Naive B cell (primary cell): ENCODE measurements at regions not wholly inside any gene's neighbourhood (a gene's known extent, or its start where the extent isn't known, plus 50 kb on each side); places are given as distances from the start of the nearest gene placed in this dataset.
A peak's percentile ranks its signal among the peaks of the same experiment; 100 is the strongest.
"Not testable (repeated sequence)": the region's sequence is repeated elsewhere in the genome, so short reads cannot be mapped to it uniquely, and the experiment has no call there.

Source experiments
- ATAC-seq, 2 donors: fragments of 150-1000 bp; cut with Tn5 transposase; 2 replicates each; pipeline ENCODE4 v1.10.0; 2021; ENCODE audit warnings: low read depth in 2 of 2, mild to moderate bottlenecking in 2 of 2, moderate library complexity in 2 of 2
- DNase-seq: peaks from one replicate; pipeline ENCODE4 v3.0.0; 2022
- H3K27ac Mint-ChIP-seq, 6 donors: one replicate each; pipeline ENCODE4 v1.8.0; 2020 to 2022; ENCODE audit warnings: mild to moderate bottlenecking in 6 of 6, mixed read lengths in 6 of 6, moderate library complexity in 5 of 6, inconsistent platforms in 2 of 6
- H3K27me3 Mint-ChIP-seq, 3 donors: one replicate each; pipeline ENCODE4 v1.8.0; 2021 to 2022; ENCODE audit warnings: mixed read lengths in 3 of 3, mild to moderate bottlenecking in 1 of 3
- H3K36me3 Mint-ChIP-seq, 2 donors: one replicate each; pipeline ENCODE4 v1.8.0; 2020 to 2022; ENCODE audit warnings: mixed read lengths in 2 of 2, inconsistent platforms in 1 of 2, mild to moderate bottlenecking in 1 of 2
- H3K4me1 Mint-ChIP-seq, 3 donors: one replicate each; pipeline ENCODE4 v1.8.0; 2020 to 2022; ENCODE audit warnings: mixed read lengths in 3 of 3, inconsistent platforms in 1 of 3, mild to moderate bottlenecking in 1 of 3, moderate library complexity in 1 of 3
- H3K4me3 Mint-ChIP-seq, 8 donors: one replicate each; pipeline ENCODE4 v1.8.0; 2020 to 2022; ENCODE audit warnings: mild to moderate bottlenecking in 8 of 8, mixed read lengths in 8 of 8, moderate library complexity in 8 of 8, inconsistent platforms in 2 of 8
- H3K9me3 Mint-ChIP-seq, 7 donors: one replicate each; pipeline ENCODE4 v1.8.0; 2020 to 2022; ENCODE audit warnings: mixed read lengths in 7 of 7, mild to moderate bottlenecking in 5 of 7, inconsistent platforms in 2 of 7, moderate library complexity in 1 of 7

DNA sequence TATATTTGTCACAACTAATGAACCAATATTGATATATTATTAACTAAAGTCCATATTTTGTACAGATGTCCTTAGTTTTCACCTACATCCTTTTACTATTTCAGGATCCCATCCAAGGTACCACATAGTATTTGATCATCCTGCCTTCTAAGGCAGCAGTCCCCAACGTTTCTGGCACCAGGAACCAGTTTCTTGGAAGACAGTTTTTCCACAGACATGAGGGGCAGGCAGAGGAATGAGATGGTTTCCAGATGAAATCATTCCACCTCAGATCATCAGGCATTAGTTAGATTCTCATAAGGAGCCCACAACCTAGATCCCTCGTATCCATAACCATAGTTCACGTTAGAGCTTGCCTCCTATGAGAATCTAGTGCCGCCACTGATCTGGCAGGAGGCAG lies 82.8 kb upstream of the BCL2L14 start:
- Mint-ChIP-seq H3K4me3 (no peak overlapping the region), H3K4me1 (no peaks in the 10 kb centered on the region), H3K27ac (no peak overlapping the region), H3K27me3 (no peaks in the 10 kb centered on the region), H3K9me3 (peaks cover 0 to 5% (median 4%) of the 10 kb centered on the region in 7 donors), H3K36me3 (peaks cover 0 to 5% of the 10 kb centered on the region in 2 donors)
- ATAC-seq = no peak
- no peak for DNase-seq

DNA sequence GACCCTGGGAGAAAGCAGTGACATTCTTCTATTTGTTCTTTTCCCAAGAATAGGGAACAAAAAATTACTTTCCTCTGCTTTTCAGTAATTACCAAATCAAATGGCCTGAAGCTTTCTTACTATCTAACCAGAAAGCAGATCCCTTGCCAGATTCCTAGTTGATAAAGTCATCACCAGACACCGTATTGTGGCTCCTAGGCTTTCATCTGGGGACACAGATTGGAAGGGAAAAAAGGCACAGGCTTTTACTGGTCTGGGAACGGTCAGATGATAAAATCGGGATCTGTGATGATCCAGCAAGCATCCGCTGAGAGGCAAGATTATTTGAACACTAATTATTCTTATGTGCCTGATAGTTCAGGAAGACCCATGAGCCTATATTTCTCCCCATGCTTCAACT lies 79.1 kb upstream of the BCL2L14 start:
- peaks cover 0 to 6% (median 4%) of the 10 kb centered on the region in 7 donors for H3K9me3 Mint-ChIP-seq
- peaks cover 0 to 5% of the 10 kb centered on the region in 2 donors for H3K36me3 Mint-ChIP-seq
- ATAC-seq (no peak), DNase-seq (no peak)
- H3K4me3 Mint-ChIP-seq = no peak overlapping the region
- H3K27ac Mint-ChIP-seq = no peak overlapping the region
- H3K4me1 Mint-ChIP-seq = no peaks in the 10 kb centered on the region
- H3K27me3 Mint-ChIP-seq = peaks cover 0 to 7% (median 0%) of the 10 kb centered on the region in 3 donors

DNA sequence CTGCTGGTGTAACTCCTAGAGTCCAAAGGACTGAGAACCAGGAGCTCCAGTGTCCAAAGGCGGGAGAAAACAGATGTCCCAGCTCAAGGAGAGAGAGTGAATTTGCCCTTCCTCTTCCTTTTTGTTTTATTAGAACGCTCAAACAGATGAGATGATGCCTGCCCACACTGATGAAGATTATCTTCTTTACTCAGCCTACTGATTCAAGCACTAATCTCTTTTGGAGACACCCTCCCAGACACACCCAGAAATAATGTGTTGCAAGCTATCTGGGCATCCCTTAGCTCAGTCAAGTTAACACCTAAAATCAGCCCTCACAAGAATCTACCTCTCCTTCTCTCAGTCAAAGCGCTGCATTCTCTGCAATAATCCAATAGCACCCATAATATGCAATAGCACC lies 78.2 kb upstream of the BCL2L14 start:
- Mint-ChIP-seq H3K9me3 (peaks cover 0 to 6% (median 4%) of the 10 kb centered on the region in 7 donors), H3K4me1 (no peaks in the 10 kb centered on the region), H3K4me3 (no peak overlapping the region), H3K36me3 (peaks cover 0 to 5% of the 10 kb centered on the region in 2 donors), H3K27ac (peak overlapping the region in 1 of 6 donors; percentile 24), H3K27me3 (peaks cover 0 to 7% (median 0%) of the 10 kb centered on the region in 3 donors)
- no peak for ATAC-seq
- no peak for DNase-seq

DNA sequence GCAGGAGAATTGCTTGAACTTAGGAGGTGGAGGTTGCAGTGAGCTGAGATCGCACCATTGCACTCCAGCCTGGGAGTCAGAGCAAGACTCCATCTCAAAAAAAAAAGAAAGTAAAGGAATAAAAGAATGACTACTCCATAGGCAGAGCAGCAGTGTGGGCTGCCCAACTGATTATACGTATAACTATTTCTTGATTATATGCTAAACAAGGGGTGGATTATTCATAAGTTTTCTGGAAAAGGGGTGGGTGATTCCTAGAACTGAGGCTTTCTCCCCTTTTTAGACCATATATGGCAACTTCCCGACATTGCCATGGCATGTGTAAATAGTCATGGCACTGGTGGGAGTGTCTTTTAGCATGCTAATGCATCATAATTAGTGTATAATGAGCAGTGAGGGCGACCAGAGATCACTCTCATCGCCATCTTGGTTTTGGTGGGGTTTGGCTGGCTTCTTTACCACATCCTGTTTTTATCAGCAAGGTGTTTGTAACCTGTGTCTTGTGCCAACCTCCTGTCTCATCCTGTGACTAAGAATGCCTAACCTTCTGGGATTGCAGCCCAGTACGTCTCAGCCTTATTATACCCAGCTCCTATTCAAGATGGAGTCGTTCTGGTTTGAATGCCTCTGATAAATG lies 72.3 kb upstream of the BCL2L14 start:
- not testable (repeated sequence) for H3K4me3 Mint-ChIP-seq, ATAC-seq, H3K4me1 Mint-ChIP-seq, H3K9me3 Mint-ChIP-seq, H3K27me3 Mint-ChIP-seq, H3K36me3 Mint-ChIP-seq, DNase-seq
- H3K27ac Mint-ChIP-seq = peak overlapping the region in 1 of 6 donors; percentile 20

DNA sequence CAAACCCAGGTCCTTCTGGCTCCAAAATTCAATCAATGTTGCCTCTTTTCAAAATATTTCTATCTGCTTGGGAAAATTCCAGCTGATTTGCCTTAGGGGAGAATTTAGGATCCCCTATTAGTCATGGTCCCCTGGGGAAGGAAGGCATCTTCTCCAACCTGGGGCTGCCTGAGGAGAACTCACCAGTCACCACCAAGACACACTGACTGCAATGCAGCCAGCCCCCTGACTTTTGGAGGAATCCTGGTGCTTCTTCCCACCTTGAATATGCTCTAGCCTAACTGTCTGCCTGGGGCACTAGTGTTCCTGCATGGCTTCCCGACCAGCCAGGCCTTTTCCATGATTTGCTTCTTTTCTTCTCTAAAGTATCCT lies 71.8 kb upstream of the BCL2L14 start:
- H3K36me3 Mint-ChIP-seq = no peaks in the 10 kb centered on the region
- H3K4me3 Mint-ChIP-seq = no peak overlapping the region
- H3K27ac Mint-ChIP-seq = peak overlapping the region in 1 of 6 donors; percentile 20
- DNase-seq = no peak
- peaks cover 0 to 7% (median 0%) of the 10 kb centered on the region in 3 donors for H3K4me1 Mint-ChIP-seq
- no peak for ATAC-seq
- H3K9me3 Mint-ChIP-seq = no peaks in the 10 kb centered on the region
- peaks cover 0 to 7% (median 0%) of the 10 kb centered on the region in 3 donors for H3K27me3 Mint-ChIP-seq

DNA sequence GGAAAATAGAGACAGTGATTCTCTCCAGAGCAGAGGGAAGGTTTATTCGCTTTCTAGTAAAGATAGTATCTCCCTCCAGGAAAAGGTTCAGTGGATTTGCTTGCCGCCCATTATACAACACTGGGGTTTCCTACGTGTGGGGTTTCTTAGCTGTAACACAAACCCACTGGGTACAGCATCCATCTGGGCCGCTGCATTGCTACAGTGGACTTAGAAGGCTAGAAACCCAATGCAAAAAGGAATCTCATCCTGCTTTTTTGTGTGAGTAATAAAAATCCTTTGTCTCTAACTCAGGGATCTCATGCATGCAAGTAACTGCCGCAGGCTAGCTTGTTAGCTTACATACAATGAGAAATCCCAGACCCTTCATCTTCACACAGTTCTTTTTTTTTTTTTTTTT lies 67.1 kb upstream of the BCL2L14 start:
- DNase-seq = no peak
- peaks cover 13 to 22% (median 20%) of the 10 kb centered on the region in 3 donors for H3K4me1 Mint-ChIP-seq
- H3K27ac Mint-ChIP-seq = no peak overlapping the region
- no peak overlapping the region for H3K4me3 Mint-ChIP-seq
- ATAC-seq = no peak
- no peaks in the 10 kb centered on the region for H3K36me3 Mint-ChIP-seq
- H3K27me3 Mint-ChIP-seq = no peaks in the 10 kb centered on the region
- H3K9me3 Mint-ChIP-seq = peaks cover 0 to 5% (median 0%) of the 10 kb centered on the region in 7 donors

DNA sequence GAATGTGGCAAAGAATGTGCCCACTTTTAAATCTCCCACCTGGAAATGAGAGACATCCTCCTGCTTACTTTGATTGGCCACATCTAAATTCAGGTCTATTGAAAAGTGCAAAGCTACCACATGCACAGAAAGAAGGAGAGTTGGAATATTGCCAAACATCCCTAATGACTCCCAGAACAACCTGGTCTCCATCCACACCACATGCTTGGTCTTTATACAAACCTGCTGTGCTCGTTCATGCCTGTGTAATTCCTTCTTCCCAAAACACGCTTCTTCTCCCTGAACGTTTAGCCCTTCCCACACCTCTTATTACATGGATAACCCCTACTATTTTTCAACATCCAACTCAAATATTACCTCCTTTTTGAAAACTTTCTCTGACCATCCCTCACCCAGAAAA lies 66.2 kb upstream of the BCL2L14 start:
- no peak overlapping the region for H3K27ac Mint-ChIP-seq
- no peak for DNase-seq
- H3K9me3 Mint-ChIP-seq = peaks cover 0 to 5% (median 0%) of the 10 kb centered on the region in 7 donors
- H3K36me3 Mint-ChIP-seq = no peaks in the 10 kb centered on the region
- no peak overlapping the region for H3K4me3 Mint-ChIP-seq
- no peak for ATAC-seq
- peaks cover 22 to 28% (median 27%) of the 10 kb centered on the region in 3 donors for H3K4me1 Mint-ChIP-seq
- H3K27me3 Mint-ChIP-seq = no peaks in the 10 kb centered on the region

DNA sequence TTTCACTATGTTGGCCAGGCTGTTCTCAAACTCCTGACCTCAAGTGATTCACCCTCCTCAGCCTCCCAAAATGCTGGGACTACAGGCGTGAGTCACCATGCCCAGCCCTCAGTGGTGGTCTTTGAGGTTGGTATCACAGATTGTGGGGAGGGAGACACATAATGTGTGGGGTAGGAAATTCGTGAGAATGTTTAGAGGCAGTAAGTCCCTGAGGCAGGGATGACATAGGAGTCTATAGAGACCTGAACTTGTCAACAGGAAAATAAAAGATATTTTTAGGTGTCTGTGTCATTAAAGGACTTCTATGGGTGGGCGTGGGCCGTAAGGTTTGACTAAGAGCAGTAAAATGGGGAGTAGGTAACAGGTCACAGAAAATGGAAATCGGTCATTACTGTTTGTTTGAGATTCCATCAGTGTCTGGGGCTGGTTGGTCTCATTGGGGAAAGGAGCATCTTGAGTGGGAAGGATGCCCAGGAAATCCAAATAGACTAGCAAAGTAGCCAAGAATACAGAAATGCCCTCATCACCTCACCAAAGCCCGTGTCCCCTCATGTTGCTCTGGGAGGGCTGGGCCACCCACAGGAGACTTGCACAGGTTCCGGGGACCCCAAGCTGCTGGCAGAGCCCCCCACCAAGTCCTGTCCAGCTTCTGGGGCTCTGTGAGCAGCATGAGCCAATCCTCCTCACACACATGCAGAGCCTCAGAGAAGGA lies 63.6 kb upstream of the BCL2L14 start:
- Mint-ChIP-seq H3K9me3 (peaks cover 0 to 5% (median 0%) of the 10 kb centered on the region in 7 donors), H3K4me3 (peak overlapping the region in 2 of 8 donors; percentile 5 to 38), H3K27me3 (no peaks in the 10 kb centered on the region), H3K36me3 (no peaks in the 10 kb centered on the region), H3K27ac (peak overlapping the region in 3 of 6 donors; percentile 44 to 58 (median 47)), H3K4me1 (peaks cover 46 to 52% (median 46%) of the 10 kb centered on the region in 3 donors)
- DNase-seq (no peak), ATAC-seq (no peak)

DNA sequence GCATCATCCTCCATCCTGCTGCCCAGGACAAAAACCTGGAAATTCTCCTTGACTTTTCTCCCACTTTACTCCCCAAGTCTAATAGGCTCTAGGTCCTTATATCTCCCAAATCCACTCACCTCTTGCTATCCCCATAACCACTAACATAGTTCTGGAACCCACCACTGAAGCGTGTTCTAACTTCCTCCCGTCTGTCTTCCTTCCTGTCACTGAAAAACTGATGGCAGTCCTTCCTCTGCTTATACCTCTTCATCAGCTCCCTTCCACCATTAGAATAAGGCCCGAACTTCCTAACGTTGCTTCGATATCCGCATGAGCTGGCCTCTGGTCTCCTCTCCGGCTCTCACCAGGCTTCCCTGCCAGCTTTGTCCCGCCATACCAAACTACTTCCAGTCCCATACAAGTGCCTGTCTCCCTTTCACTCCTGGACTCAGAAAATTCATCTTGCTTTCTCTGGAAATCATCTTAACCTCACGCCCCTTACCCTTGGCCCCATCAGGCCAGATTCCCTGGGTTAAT lies 63.0 kb upstream of the BCL2L14 start:
- Mint-ChIP-seq H3K27me3 (no peaks in the 10 kb centered on the region), H3K36me3 (no peaks in the 10 kb centered on the region), H3K9me3 (peaks cover 0 to 5% (median 0%) of the 10 kb centered on the region in 7 donors), H3K4me1 (peaks cover 51 to 58% (median 52%) of the 10 kb centered on the region in 3 donors), H3K4me3 (peak overlapping the region in 3 of 8 donors; percentile 13 to 53 (median 38)), H3K27ac (peak overlapping the region in 3 of 6 donors; percentile 3 to 44 (median 21))
- no peak for ATAC-seq
- no peak for DNase-seq

DNA sequence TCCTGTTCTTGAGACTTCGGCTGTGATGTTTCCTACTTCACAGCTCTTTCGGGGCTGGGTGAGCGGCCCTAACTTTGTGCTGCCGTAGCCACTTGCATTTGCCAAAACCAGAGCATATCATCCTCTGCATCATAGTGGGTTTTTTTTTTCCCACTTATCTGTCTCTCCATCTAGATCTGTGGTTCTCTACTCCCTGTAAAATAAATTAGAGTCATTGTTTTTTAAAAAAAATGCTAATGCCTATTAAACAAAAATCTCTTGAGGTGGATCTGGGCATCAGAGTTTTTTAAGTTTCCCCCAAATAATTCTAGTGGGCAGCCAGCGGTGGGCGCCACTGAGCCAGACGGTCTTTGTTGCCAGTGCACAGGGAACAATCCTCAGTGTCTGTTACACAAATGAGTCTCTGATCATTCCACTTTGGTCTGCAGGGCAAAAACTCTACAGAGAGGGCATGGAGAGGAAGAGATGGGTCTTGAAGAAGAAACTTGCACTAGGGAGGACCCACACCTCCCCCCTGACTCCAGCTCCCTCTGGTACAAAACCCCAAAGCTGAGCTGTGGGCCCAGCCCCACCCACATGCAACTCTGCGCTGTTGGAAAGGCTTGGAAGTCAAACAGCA lies 62.4 kb upstream of the BCL2L14 start:
- peaks cover 0 to 5% (median 0%) of the 10 kb centered on the region in 7 donors for H3K9me3 Mint-ChIP-seq
- ATAC-seq (no peak), DNase-seq (no peak)
- H3K4me1 Mint-ChIP-seq = peaks cover 51 to 58% (median 52%) of the 10 kb centered on the region in 3 donors
- peak overlapping the region in 4 of 8 donors; percentile 13 to 66 (median 56) for H3K4me3 Mint-ChIP-seq
- H3K27me3 Mint-ChIP-seq = no peaks in the 10 kb centered on the region
- H3K27ac Mint-ChIP-seq = peak overlapping the region in 3 of 6 donors; percentile 4 to 80 (median 21)
- H3K36me3 Mint-ChIP-seq = no peaks in the 10 kb centered on the region

DNA sequence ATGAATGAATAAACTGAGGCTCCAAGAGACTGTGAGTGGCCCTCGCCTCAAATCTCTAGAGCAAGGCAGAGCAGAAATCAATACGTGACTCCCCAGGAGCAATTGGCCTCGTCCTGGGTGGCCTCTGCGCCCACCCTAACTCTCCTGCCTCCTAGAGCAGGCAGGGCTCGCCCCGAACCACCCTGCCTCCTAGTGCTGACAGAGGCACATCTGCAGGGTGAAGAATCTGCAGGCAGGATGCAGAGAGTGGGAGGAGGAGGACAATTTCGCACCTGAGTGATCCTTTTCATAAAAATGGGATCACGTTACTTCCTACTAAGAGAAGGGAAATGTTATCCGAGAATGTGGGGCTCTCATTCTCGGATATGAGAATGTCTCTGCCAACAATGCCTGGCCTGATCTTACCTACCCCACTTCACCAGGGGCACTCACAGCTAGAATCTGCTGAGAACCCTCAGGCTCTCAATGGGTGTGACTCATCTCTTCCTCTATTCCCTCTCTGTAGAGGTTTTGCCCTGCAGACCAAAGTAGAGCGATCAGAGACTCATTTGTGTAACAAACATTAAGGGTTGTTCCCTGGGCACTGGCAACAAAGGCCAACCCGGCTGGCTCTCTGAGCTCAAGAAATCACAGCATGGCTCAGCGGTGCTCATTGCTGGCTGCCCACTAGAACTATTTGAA lies 61.7 kb upstream of the BCL2L14 start:
- ATAC-seq (no peak), DNase-seq (no peak)
- H3K27me3 Mint-ChIP-seq = no peaks in the 10 kb centered on the region
- H3K36me3 Mint-ChIP-seq = no peaks in the 10 kb centered on the region
- peaks cover 51 to 58% (median 52%) of the 10 kb centered on the region in 3 donors for H3K4me1 Mint-ChIP-seq
- peak overlapping the region in 4 of 6 donors; percentile 35 to 92 (median 79) for H3K27ac Mint-ChIP-seq
- peak overlapping the region in 6 of 8 donors; percentile 12 to 88 (median 43) for H3K4me3 Mint-ChIP-seq
- peaks cover 0 to 5% (median 0%) of the 10 kb centered on the region in 7 donors for H3K9me3 Mint-ChIP-seq

DNA sequence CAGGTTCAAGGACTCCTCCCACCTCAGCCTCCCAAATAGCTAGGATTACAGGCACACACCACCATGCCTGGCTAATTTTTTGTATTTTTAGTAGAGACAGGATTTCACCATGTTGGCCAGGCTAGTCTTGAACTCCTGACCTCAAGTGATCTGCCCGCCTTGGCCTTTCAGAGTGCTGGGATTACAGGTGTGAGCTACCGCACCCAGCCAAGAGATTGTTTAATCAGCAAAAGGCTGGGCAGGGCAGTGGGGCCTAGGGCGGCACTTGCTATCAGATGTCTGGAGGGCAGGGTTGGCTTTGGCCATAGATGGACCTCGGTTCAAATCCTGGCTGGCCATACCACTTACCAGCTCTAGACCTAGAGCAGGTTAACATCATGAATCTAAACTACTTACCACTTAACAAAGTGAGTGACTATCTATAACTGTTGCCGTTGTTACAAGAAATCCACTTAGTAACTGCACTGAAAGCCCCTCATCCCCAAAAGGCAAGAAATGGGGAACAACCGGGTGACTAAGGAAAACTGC lies 60.9 kb upstream of the BCL2L14 start:
- H3K27me3 Mint-ChIP-seq, H3K9me3 Mint-ChIP-seq, ATAC-seq, DNase-seq, H3K36me3 Mint-ChIP-seq: not testable (repeated sequence)
- peak overlapping the region in 4 of 6 donors; percentile 35 to 92 (median 81) for H3K27ac Mint-ChIP-seq
- H3K4me1 Mint-ChIP-seq = peaks cover 51 to 58% (median 52%) of the 10 kb centered on the region in 3 donors
- H3K4me3 Mint-ChIP-seq = peak overlapping the region; percentile 77 to 92 (median 88)
